RWPE2 (cell line): ENCODE measurements at regions not wholly inside any gene's neighbourhood (a gene's known extent, or its start where the extent isn't known, plus 50 kb on each side); places are given as distances from the start of the nearest gene placed in this dataset.

Experiments
- ATAC-seq: fragments of 200-7000 bp; cut with Tn5 transposase; 3 replicates; pipeline ENCODE4 v1.9.1; 2021; ENCODE audit warnings: low read depth
- DNase-seq: peaks from one replicate; pipeline ENCODE4 v3.0.0-alpha.2; 2020; ENCODE audit warnings: low spot score
- H3K27ac ChIP-seq: fragments of 450-650 bp; 2 replicates; pipeline ENCODE4 v1.5.1; 2017; ENCODE audit warnings: mild to moderate bottlenecking; ENCODE audit not compliant: poor library complexity, severe bottlenecking
- H3K27me3 ChIP-seq: fragments of 250-450 bp; sonication (Bioruptor Pico); 2 replicates; pipeline ENCODE4 v1.5.1; 2021; ENCODE audit warnings: mild to moderate bottlenecking, moderate library complexity; ENCODE audit not compliant: insufficient read depth, poor library complexity, severe bottlenecking
- H3K36me3 ChIP-seq: fragments of 250-450 bp; sonication (Bioruptor Pico); 2 replicates; pipeline ENCODE4 v1.5.1; 2020; ENCODE audit warnings: low read depth, mild to moderate bottlenecking, moderate library complexity
- H3K4me1 ChIP-seq: fragments of 250-450 bp; sonication (Bioruptor Pico); 2 replicates; pipeline ENCODE4 v1.5.1; 2021; ENCODE audit warnings: mild to moderate bottlenecking, moderate library complexity; ENCODE audit not compliant: insufficient read depth, poor library complexity, severe bottlenecking
- H3K4me3 ChIP-seq: fragments of 250-450 bp; sonication (Bioruptor Pico); 2 replicates; pipeline ENCODE4 v1.5.1; 2021; ENCODE audit warnings: mild to moderate bottlenecking, moderate library complexity; ENCODE audit not compliant: severe bottlenecking
- H3K9me3 ChIP-seq: fragments of 250-450 bp; sonication (Bioruptor Pico); 2 replicates; pipeline ENCODE4 v1.5.1; 2021; ENCODE audit warnings: mild to moderate bottlenecking, moderate library complexity; ENCODE audit not compliant: severe bottlenecking
- CTCF ChIP-seq: fragments of 450-650 bp; IDR thresholded peaks from one replicate; pipeline ENCODE4 v1.5.1; 2017; ENCODE audit warnings: mild to moderate bottlenecking, moderate library complexity; ENCODE audit not compliant: poor library complexity, severe bottlenecking

- no peaks in the 10 kb centered on the region for H3K4me1 ChIP-seq
- no peak for TF ChIP-seq CTCF
- no peak overlapping the region for H3K27ac ChIP-seq
- no peaks in the 10 kb centered on the region for H3K27me3 ChIP-seq
- H3K9me3 ChIP-seq, result no peaks in the 10 kb centered on the region
- no peaks in the 10 kb centered on the region for H3K36me3 ChIP-seq
- no peak for DNase-seq
- no peak overlapping the region for H3K4me3 ChIP-seq
- no peak for ATAC-seq
Measured at GRCh38 chr9:30459156-30459555, 1925.3 kb upstream of the ACO1 start.

- ATAC-seq, result no peak
- Histone ChIP-seq H3K4me3 (no peak overlapping the region), H3K36me3 (no peaks in the 10 kb centered on the region)
Measured at GRCh38 chr9:30476826-30477225, 1907.6 kb upstream of the ACO1 start.

GRCh38 chr9:30478684-30479083, 1905.8 kb upstream of the ACO1 start:
- DNase-seq (no peak), ATAC-seq (no peak)
- no peaks in the 10 kb centered on the region for H3K27me3 ChIP-seq
- no peaks in the 10 kb centered on the region for H3K9me3 ChIP-seq
- H3K4me3 ChIP-seq, result no peak overlapping the region
- no peaks in the 10 kb centered on the region for H3K4me1 ChIP-seq
- no peak for TF ChIP-seq CTCF
- H3K27ac ChIP-seq, result no peak overlapping the region
- no peaks in the 10 kb centered on the region for H3K36me3 ChIP-seq

More at GRCh38 chr9:30476826-30477225, 1907.6 kb upstream of the ACO1 start:
- TF ChIP-seq CTCF, result no peak
- Histone ChIP-seq H3K27ac (no peak overlapping the region), H3K27me3 (no peaks in the 10 kb centered on the region), H3K4me1 (no peaks in the 10 kb centered on the region), H3K9me3 (no peaks in the 10 kb centered on the region)
- DNase-seq, result no peak

GRCh38 chr9:30482499-30482898, 1901.9 kb upstream of the ACO1 start:
- DNase-seq (no peak), ATAC-seq (no peak)
- H3K4me1 ChIP-seq, result no peaks in the 10 kb centered on the region
- no peaks in the 10 kb centered on the region for H3K36me3 ChIP-seq
- H3K9me3 ChIP-seq, result no peaks in the 10 kb centered on the region
- no peaks in the 10 kb centered on the region for H3K27me3 ChIP-seq
- no peak overlapping the region for H3K4me3 ChIP-seq
- TF ChIP-seq CTCF, result no peak
- H3K27ac ChIP-seq, result no peak overlapping the region

GRCh38 chr9:30484690-30485089, 1899.8 kb upstream of the ACO1 start:
- Histone ChIP-seq H3K27me3 (no peaks in the 10 kb centered on the region), H3K36me3 (no peaks in the 10 kb centered on the region), H3K27ac (no peak overlapping the region), H3K4me3 (no peak overlapping the region), H3K9me3 (no peaks in the 10 kb centered on the region), H3K4me1 (no peaks in the 10 kb centered on the region)
- ATAC-seq (no peak), DNase-seq (no peak)
- no peak for TF ChIP-seq CTCF
